BE2C (cell line): ENCODE measurements at regions not wholly inside any gene's neighbourhood (a gene's known extent, or its start where the extent isn't known, plus 50 kb on each side); places are given as distances from the start of the nearest gene placed in this dataset.

Experiments used
- DNase-seq: peaks from one replicate; pipeline ENCODE4 v3.0.0-alpha.2; 2020
- H3K27me3 ChIP-seq: fragments of 250-450 bp; sonication (Bioruptor Pico); 2 replicates; pipeline ENCODE4 v1.5.1; 2020; ENCODE audit warnings: mild to moderate bottlenecking
- H3K36me3 ChIP-seq: fragments of 250-450 bp; sonication (Bioruptor Pico); 2 replicates; pipeline ENCODE4 v1.5.1; 2020; ENCODE audit warnings: mild to moderate bottlenecking
- H3K4me1 ChIP-seq: fragments of 250-450 bp; sonication (Bioruptor Pico); 2 replicates; pipeline ENCODE4 v1.5.1; 2020
- H3K4me3 ChIP-seq: 2 replicates; pipeline ENCODE4 v1.5.1; 2011; ENCODE audit warnings: low read depth, low read length
- H3K9me3 ChIP-seq: fragments of 250-450 bp; sonication (Bioruptor Pico); 2 replicates; pipeline ENCODE4 v1.5.1; 2020
- TF ChIP-seq, protein P1 (sequence below): IDR thresholded peaks from 2 replicates; pipeline ENCODE4 v1.5.1; 2012; ENCODE audit warnings: mild to moderate bottlenecking, low read depth, low read length

DNA sequence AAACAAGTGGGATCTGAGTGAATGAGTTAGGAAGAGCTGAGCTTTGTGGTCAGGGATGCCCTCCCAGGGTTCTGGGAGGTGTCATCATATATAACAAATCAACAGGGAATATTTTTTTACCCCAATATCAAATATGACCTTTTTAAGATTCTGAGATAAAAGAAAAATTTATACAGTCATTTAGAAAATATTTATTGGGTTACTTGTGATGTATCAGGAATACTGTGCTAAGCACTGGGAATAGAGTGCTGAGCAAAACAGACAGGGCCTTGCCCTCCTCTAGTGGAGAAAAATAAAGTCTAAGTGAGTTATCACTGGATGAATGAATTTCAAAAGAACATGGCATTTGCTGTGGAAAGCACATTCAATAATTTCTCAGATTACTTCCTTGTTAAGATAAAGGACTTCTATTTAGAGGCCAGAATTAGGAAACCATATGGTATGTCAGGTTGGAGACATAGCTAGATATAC lies 102.9 kb downstream of the BOD1 start:
- no peak for DNase-seq
- Histone ChIP-seq H3K36me3 (no peaks in the 10 kb centered on the region), H3K4me1 (no peaks in the 10 kb centered on the region), H3K4me3 (no peak overlapping the region), H3K27me3 (peaks cover 24% of the 10 kb centered on the region), H3K9me3 (no peaks in the 10 kb centered on the region)
- TF ChIP-seq, protein P1, sequence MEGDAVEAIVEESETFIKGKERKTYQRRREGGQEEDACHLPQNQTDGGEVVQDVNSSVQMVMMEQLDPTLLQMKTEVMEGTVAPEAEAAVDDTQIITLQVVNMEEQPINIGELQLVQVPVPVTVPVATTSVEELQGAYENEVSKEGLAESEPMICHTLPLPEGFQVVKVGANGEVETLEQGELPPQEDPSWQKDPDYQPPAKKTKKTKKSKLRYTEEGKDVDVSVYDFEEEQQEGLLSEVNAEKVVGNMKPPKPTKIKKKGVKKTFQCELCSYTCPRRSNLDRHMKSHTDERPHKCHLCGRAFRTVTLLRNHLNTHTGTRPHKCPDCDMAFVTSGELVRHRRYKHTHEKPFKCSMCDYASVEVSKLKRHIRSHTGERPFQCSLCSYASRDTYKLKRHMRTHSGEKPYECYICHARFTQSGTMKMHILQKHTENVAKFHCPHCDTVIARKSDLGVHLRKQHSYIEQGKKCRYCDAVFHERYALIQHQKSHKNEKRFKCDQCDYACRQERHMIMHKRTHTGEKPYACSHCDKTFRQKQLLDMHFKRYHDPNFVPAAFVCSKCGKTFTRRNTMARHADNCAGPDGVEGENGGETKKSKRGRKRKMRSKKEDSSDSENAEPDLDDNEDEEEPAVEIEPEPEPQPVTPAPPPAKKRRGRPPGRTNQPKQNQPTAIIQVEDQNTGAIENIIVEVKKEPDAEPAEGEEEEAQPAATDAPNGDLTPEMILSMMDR: no peak

DNA sequence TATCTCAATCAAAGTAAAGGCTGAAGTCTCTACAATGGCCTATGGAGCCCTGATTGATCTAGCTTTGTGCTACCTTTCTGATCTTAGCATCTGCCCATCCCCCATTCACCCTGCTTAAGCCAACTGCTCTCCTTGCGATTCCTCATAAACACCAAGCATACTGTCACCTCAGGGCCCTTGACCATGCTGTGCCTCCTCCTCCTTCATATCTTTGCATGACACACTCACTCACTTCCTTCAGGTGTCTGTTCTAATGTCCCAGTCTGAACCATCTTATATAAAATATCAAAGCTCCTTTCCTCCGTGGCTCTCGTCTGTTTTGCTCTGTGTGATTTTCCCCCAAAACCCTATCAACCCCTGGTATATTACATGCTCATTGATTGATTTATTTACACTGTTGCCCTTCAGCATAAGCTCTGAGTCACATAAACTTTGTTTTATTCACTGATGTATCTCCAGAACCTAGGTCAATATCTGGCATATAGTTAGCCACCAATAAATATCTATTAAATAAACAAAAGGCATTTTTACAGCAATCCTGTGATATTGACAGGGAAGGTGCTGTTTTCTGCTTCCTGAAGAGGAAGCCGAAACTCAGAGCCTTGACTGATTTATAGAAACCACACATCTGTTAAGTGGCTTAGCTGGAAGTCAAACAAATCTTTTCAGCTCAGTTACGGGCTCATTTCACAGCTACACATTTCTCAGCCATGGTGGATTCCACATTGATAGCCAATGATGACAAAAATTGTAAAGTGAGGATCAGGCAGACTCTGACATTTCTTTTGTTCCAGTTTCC lies 103.6 kb downstream of the BOD1 start:
- TF ChIP-seq, protein P1: no peak
- Histone ChIP-seq H3K36me3 (no peaks in the 10 kb centered on the region), H3K4me3 (no peak overlapping the region), H3K4me1 (no peaks in the 10 kb centered on the region), H3K9me3 (no peaks in the 10 kb centered on the region), H3K27me3 (peaks cover 16% of the 10 kb centered on the region)
- no peak for DNase-seq

DNA sequence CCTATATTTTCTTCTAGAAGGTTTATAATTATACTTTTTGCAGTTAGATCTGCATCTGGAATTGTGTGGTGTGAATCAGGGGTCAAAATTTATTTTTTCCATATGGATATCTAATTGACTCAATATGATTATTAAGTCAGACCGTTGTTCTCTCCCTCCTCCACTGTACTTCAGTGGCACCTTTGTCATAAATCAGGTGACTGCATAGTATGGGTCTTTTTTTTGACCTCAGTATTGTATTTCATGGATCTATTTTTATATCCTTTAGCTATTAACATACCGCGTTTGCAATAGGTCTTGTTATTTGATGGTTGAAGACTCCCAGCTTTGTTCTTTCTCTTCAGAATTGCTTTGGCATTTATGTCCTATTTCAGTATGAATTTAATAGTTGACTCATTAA lies 107.4 kb downstream of the BOD1 start:
- no peak overlapping the region for H3K4me3 ChIP-seq
- peaks cover 19% of the 10 kb centered on the region for H3K27me3 ChIP-seq
- no peak for DNase-seq

DNA sequence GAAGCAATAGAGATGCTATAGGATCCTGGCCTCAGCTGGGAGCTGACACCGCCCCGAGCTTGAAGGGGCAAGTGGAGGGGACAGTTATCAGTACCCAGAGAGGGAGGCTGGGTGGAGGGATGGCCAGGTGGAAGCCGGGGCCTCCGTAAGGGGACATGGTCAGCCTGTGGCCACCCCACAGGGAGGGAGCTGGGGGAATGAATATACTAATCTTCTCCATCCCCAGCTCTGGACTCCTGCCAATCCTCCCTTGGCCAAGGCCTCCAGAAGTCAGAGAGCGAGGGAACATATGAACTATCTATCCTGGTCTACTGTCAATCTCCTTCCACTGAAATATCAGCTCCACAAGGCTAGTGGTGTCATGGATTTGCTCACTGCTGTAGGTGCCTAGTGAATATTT lies 109.3 kb downstream of the BOD1 start:
- Histone ChIP-seq H3K4me3 (no peak overlapping the region), H3K36me3 (no peaks in the 10 kb centered on the region), H3K4me1 (no peaks in the 10 kb centered on the region), H3K27me3 (peaks cover 20% of the 10 kb centered on the region), H3K9me3 (no peaks in the 10 kb centered on the region)
- DNase-seq: no peak
- TF ChIP-seq, protein P1: no peak

More for the DNA sequence above, 107.4 kb downstream of the BOD1 start:
- Histone ChIP-seq H3K36me3 (no peaks in the 10 kb centered on the region), H3K9me3 (no peaks in the 10 kb centered on the region), H3K4me1 (no peaks in the 10 kb centered on the region)
- TF ChIP-seq, protein P1: no peak

DNA sequence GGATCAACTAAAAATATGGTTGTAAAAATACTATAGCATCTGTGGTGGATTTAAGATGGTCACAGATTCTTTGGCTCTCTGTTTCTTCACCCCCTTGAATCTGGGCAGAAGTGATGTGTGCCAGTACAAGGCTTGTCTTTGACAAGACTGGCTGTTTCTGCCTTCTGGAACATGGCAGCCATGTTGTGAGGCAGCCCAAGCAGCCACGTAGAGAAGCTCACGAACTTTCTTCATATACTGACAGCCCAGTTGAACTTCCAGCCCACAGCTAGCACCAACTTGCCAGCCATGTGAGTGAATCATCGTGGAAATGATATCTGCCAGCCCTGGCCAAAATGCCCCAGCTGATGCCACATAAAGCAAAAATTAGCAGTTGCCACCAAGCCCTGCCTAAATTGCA lies 110.8 kb downstream of the BOD1 start:
- Histone ChIP-seq H3K4me1 (no peaks in the 10 kb centered on the region), H3K27me3 (peaks cover 24% of the 10 kb centered on the region), H3K9me3 (no peaks in the 10 kb centered on the region), H3K36me3 (no peaks in the 10 kb centered on the region), H3K4me3 (no peak overlapping the region)
- DNase-seq: no peak
- TF ChIP-seq, protein P1: no peak

DNA sequence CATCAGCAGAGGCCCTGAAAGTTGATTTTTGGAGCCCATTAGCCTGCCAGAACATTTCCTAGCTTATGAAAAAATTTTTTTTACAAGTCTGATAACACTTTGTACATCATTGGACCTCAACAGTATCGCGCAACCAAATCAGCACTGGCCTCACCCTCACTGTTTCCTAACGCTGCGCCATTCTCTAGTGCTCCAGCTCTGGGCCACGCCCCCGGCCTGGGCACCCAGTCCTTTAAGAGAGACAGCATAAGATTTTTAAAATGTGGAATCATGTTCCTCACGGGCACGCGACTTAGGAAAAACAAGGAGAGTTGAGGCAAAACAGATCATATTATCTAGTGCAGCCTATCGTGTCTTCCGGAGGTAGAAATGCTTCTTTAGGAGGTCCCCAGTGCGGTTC lies 114.5 kb downstream of the BOD1 start:
- TF ChIP-seq, protein P1: no peak
- Histone ChIP-seq H3K36me3 (no peaks in the 10 kb centered on the region), H3K4me1 (no peaks in the 10 kb centered on the region), H3K9me3 (no peaks in the 10 kb centered on the region), H3K4me3 (no peak overlapping the region), H3K27me3 (peaks cover 22% of the 10 kb centered on the region)
- no peak for DNase-seq
